Lung (tissue), 11 donors: ENCODE measurements at regions not wholly inside any gene's neighbourhood (a gene's known extent, or its start where the extent isn't known, plus 50 kb on each side); places are given as distances from the start of the nearest gene placed in this dataset.

Experiments
- ATAC-seq: fragments of 200-7000 bp; cut with Tn5 transposase; one replicate; pipeline ENCODE4 v1.9.1; 2020; ENCODE audit warnings: moderate number of reproducible peaks; ENCODE audit not compliant: insufficient read depth, low FRiP score
- DNase-seq, 3 donors: peaks; one replicate each; pipeline ENCODE4 v3.0.0-alpha.2; 2013 to 2017
- H3K27ac ChIP-seq, 2 donors: one replicate each; pipeline ENCODE4 v1.5.1; 2013; ENCODE audit warnings: mild to moderate bottlenecking in 2 of 2, moderate library complexity in 2 of 2, control low read depth in 1 of 2, inconsistent platforms in 1 of 2, low read depth in 1 of 2, low read length in 1 of 2
- H3K27me3 ChIP-seq, 3 donors: one replicate each; pipeline ENCODE4 v1.5.1; 2013; ENCODE audit warnings: low read length in 2 of 3; ENCODE audit not compliant: control insufficient read depth in 3 of 3, insufficient read depth in 3 of 3
- H3K36me3 ChIP-seq, 4 donors: one replicate each; pipeline ENCODE4 v1.5.1; 2013; ENCODE audit warnings: low read length in 4 of 4, mild to moderate bottlenecking in 1 of 4, moderate library complexity in 1 of 4; ENCODE audit not compliant: control insufficient read depth in 4 of 4, insufficient read depth in 4 of 4
- H3K4me1 ChIP-seq, 5 donors: one replicate each; pipeline ENCODE4 v1.5.1; 2013; ENCODE audit warnings: low read length in 5 of 5, mild to moderate bottlenecking in 2 of 5, moderate library complexity in 1 of 5; ENCODE audit not compliant: control insufficient read depth in 5 of 5, insufficient read depth in 5 of 5
- H3K4me3 ChIP-seq: one replicate; pipeline ENCODE4 v1.5.1; 2013; ENCODE audit warnings: mild to moderate bottlenecking, control low read depth, moderate library complexity
- H3K9ac ChIP-seq, 2 donors: one replicate each; pipeline ENCODE4 v1.5.1; 2013; ENCODE audit warnings: low read length in 2 of 2, control low read depth in 1 of 2; ENCODE audit not compliant: insufficient read depth in 1 of 2
- H3K9me3 ChIP-seq, 4 donors: one replicate each; pipeline ENCODE4 v1.5.1; 2013; ENCODE audit warnings: low read length in 3 of 4, mild to moderate bottlenecking in 1 of 4, moderate library complexity in 1 of 4; ENCODE audit not compliant: control insufficient read depth in 4 of 4, insufficient read depth in 3 of 4
- CTCF ChIP-seq: IDR thresholded peaks from 2 replicates; pipeline ENCODE4 v1.5.1; 2012; ENCODE audit warnings: mild to moderate bottlenecking; ENCODE audit errors: control extremely low read depth, extremely low read depth
- WGBS, 2 donors: extraction: QIAGEN DNeasy Blood & Tissue Kit; methylation state at CpG; one replicate each; pipeline ENCODE4 v1.1.7; 2013; 5-methylcytosine and 5-hydroxymethylcytosine counted together
- donor health status: control.
- donor health status: control.
- donor health status: Bipolar disorder and iron deficiency.
- donor health status: healthy.
- donor health status: DM: yes; HTN: yes; CAD: no.

- Histone ChIP-seq H3K36me3 (no peaks in the 10 kb centered on the region), H3K4me3 (no peak overlapping the region), H3K27me3 (no peaks in the 10 kb centered on the region), H3K9ac (no peak overlapping the region), H3K4me1 (peaks cover 0 to 6% (median 2%) of the 10 kb centered on the region in 5 donors), H3K27ac (no peak overlapping the region), H3K9me3 (no peaks in the 10 kb centered on the region)
- WGBS, 2 donors, result 81 to 94% methylated on average over 3 of the region's 3 CpGs
- DNase-seq (no peak), ATAC-seq (no peak)
- no peak for TF ChIP-seq CTCF
Observed at GRCh38 chr18:46289463-46289862, 185.3 kb downstream of the HAUS1 start.

GRCh38 chr18:46289931-46290330 is 185.7 kb downstream of the HAUS1 start:
- Histone ChIP-seq H3K27me3 (no peaks in the 10 kb centered on the region), H3K9ac (no peak overlapping the region), H3K36me3 (no peaks in the 10 kb centered on the region), H3K4me1 (peaks cover 0 to 6% (median 5%) of the 10 kb centered on the region in 5 donors), H3K9me3 (no peaks in the 10 kb centered on the region), H3K4me3 (no peak overlapping the region), H3K27ac (no peak overlapping the region)
- ATAC-seq, result no peak
- no peak for TF ChIP-seq CTCF
- DNase-seq, result no peak
- WGBS, 2 donors, result 82 to 92% methylated on average over 4 of the region's 4 CpGs

- Histone ChIP-seq H3K36me3 (no peaks in the 10 kb centered on the region), H3K27me3 (no peaks in the 10 kb centered on the region), H3K9ac (no peak overlapping the region), H3K4me1 (peaks cover 0 to 7% (median 5%) of the 10 kb centered on the region in 5 donors), H3K27ac (no peak overlapping the region), H3K9me3 (no peaks in the 10 kb centered on the region), H3K4me3 (no peak overlapping the region)
- WGBS, 2 donors, result 92 to 97% methylated on average over 9 of the region's 9 CpGs
- no peak for TF ChIP-seq CTCF
- DNase-seq (no peak), ATAC-seq (no peak)
Observed at GRCh38 chr18:46290440-46291020, 186.3 kb downstream of the HAUS1 start.

GRCh38 chr18:46291149-46291548 is 187.0 kb downstream of the HAUS1 start:
- WGBS, 2 donors, result 66 to 81% methylated on average over 4 of the region's 4 CpGs
- no peak for ATAC-seq
- no peak overlapping the region for H3K4me3 ChIP-seq

More at GRCh38 chr18:46291149-46291548, 187.0 kb downstream of the HAUS1 start:
- DNase-seq, result no peak
- no peaks in the 10 kb centered on the region for H3K36me3 ChIP-seq
- TF ChIP-seq CTCF, result no peak
- H3K9me3 ChIP-seq, result no peaks in the 10 kb centered on the region
- H3K27me3 ChIP-seq, result no peaks in the 10 kb centered on the region
- H3K9ac ChIP-seq, result no peak overlapping the region
- no peak overlapping the region for H3K27ac ChIP-seq
- H3K4me1 ChIP-seq, result peaks cover 0 to 7% (median 5%) of the 10 kb centered on the region in 5 donors
